ENCODE measurements at regions not wholly inside any gene's neighbourhood (a gene's known extent, or its start where the extent isn't known, plus 50 kb on each side); places are given as distances from the start of the nearest gene placed in this dataset.
"Not testable (repeated sequence)": the region's sequence is repeated elsewhere in the genome, so short reads cannot be mapped to it uniquely, and the experiment has no call there.

DNA sequence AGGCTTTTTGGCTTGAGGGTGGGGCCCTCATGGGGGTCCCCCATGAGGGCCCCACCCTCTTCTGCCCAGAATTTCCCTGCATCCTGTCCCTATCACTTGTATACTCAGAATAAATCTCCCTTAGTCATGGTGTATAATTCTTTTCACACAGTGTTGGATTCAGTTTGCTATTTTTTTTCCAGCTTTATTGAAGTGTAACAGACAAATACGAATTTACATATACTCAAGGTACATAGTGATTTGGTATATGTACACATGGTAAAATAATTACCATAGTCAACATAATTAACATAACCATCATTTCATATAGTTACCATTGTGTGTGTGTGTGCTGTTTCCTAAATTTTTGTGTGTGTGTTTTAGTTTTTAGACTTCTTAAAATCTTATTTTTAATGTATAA is 289.4 kb downstream of the CNTNAP3B start:
- not testable (repeated sequence) for H3K4me3 ChIP-seq (ENCODE audit: low read depth in 1 of 2, low read length in 2 of 2); H3K4me1 ChIP-seq (ENCODE audit: control insufficient read depth in 1 of 2, insufficient read depth in 2 of 2, low read length in 2 of 2); H3K36me3 ChIP-seq (ENCODE audit: control insufficient read depth in 1 of 2, insufficient read depth in 2 of 2, low read length in 2 of 2); H3K27me3 ChIP-seq (ENCODE audit: low read depth, low read length); H3K27ac ChIP-seq (ENCODE audit: low read length); H3K9me3 ChIP-seq (ENCODE audit: control insufficient read depth in 1 of 2, low read length in 2 of 2)

DNA sequence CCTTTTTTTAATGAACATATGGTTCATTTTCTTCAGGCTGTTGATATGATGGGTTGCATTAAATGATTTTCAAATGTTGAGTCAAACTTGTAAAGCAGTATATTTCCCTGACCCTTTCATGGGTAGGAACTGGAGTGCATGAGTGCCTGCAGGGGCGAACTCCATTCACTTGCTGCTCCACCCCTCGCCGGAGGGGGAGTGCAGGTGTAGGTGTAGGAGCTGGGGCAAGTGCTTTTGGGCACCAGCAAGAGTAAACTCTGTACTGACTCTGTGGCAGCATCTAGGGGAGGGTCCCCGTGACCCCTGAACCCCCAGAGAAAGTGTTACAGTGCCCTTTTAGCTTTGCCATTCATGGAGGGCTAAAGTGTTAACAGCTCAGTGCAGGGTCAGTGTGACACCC is 290.3 kb downstream of the CNTNAP3B start:
- H3K36me3 ChIP-seq (ENCODE audit: control insufficient read depth in 1 of 2, insufficient read depth in 2 of 2, low read length in 2 of 2); H3K4me1 ChIP-seq (ENCODE audit: control insufficient read depth in 1 of 2, insufficient read depth in 2 of 2, low read length in 2 of 2); H3K27ac ChIP-seq (ENCODE audit: low read length); H3K27me3 ChIP-seq (ENCODE audit: low read depth, low read length); H3K4me3 ChIP-seq (ENCODE audit: low read depth in 1 of 2, low read length in 2 of 2); H3K9me3 ChIP-seq (ENCODE audit: control insufficient read depth in 1 of 2, low read length in 2 of 2): not testable (repeated sequence)

DNA sequence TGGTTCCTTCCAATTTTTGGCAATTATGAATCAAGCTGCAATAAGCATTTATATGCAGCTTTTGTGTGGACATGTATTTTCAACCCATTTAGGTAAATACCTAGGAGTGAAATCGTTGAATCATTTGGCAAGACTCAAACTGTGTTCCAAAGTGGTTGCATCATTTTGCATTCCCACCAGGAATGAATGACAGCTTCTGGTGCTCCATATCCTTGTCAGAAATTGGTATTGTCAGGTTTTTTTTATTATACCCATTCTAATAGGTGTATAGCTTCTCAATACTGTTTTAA is 290.7 kb downstream of the CNTNAP3B start:
- not testable (repeated sequence) for H3K27ac ChIP-seq (ENCODE audit: low read length); H3K36me3 ChIP-seq (ENCODE audit: control insufficient read depth in 1 of 2, insufficient read depth in 2 of 2, low read length in 2 of 2); H3K9me3 ChIP-seq (ENCODE audit: control insufficient read depth in 1 of 2, low read length in 2 of 2); H3K4me3 ChIP-seq (ENCODE audit: low read depth in 1 of 2, low read length in 2 of 2); H3K4me1 ChIP-seq (ENCODE audit: control insufficient read depth in 1 of 2, insufficient read depth in 2 of 2, low read length in 2 of 2); H3K27me3 ChIP-seq (ENCODE audit: low read depth, low read length)

- not testable (repeated sequence) for H3K4me3 ChIP-seq (ENCODE audit: low read depth in 1 of 2, low read length in 2 of 2); H3K9me3 ChIP-seq (ENCODE audit: control insufficient read depth in 1 of 2, low read length in 2 of 2); H3K27ac ChIP-seq (ENCODE audit: low read length); H3K4me1 ChIP-seq (ENCODE audit: control insufficient read depth in 1 of 2, insufficient read depth in 2 of 2, low read length in 2 of 2); H3K27me3 ChIP-seq (ENCODE audit: low read depth, low read length); H3K36me3 ChIP-seq (ENCODE audit: control insufficient read depth in 1 of 2, insufficient read depth in 2 of 2, low read length in 2 of 2)
Observed at GRCh38 chr9:41837684-41838561, 291.3 kb downstream of the CNTNAP3B start.

DNA sequence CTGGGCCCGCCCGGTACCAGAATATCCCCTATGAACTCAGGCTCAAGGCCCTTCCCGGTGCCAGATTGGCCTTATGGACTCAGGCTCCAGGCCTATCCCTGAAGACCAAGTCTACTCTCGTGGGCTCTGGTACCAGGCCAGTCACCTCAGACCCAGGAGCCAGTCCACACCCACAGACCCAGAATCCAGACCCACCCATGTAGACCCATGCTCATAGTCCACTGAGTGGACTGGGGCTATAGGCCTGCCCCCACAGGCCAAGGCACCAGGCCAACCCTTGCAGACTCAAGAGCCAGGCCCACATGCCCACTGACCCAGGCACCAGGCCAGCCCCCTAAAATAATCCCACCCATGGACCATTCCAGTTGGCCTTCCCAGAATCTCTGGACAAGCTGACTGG is 296.1 kb downstream of the CNTNAP3B start:
- not testable (repeated sequence) for H3K27me3 ChIP-seq (ENCODE audit: low read depth, low read length); H3K36me3 ChIP-seq (ENCODE audit: control insufficient read depth in 1 of 2, insufficient read depth in 2 of 2, low read length in 2 of 2); H3K4me1 ChIP-seq (ENCODE audit: control insufficient read depth in 1 of 2, insufficient read depth in 2 of 2, low read length in 2 of 2); H3K9me3 ChIP-seq (ENCODE audit: control insufficient read depth in 1 of 2, low read length in 2 of 2); H3K27ac ChIP-seq (ENCODE audit: low read length); H3K4me3 ChIP-seq (ENCODE audit: low read depth in 1 of 2, low read length in 2 of 2)

- not testable (repeated sequence) for H3K4me1 ChIP-seq (ENCODE audit: control insufficient read depth in 1 of 2, insufficient read depth in 2 of 2, low read length in 2 of 2); H3K36me3 ChIP-seq (ENCODE audit: control insufficient read depth in 1 of 2, insufficient read depth in 2 of 2, low read length in 2 of 2); H3K9me3 ChIP-seq (ENCODE audit: control insufficient read depth in 1 of 2, low read length in 2 of 2); H3K27ac ChIP-seq (ENCODE audit: low read length); H3K4me3 ChIP-seq (ENCODE audit: low read depth in 1 of 2, low read length in 2 of 2); H3K27me3 ChIP-seq (ENCODE audit: low read depth, low read length)
Observed at GRCh38 chr9:41824723-41825122, 304.5 kb downstream of the CNTNAP3B start.

DNA sequence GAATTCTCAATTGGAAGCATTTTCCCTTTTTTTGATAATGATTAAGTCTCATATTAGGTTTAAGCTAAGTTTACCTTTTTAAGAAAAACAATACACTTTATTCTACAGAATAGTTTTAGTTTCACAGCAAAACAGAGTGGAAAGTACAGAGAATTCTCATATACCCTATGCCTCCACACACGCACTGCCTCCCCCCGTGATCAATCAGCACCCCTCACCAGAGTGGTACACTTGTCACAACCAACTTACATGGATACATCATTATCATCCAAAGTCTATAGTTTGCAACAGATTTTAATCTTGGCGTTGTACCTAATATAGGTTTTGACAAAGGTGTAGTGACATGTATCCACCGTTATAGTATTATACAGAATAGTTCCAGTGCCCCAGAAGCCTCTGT is 326.5 kb downstream of the CNTNAP3B start:
- H3K4me1 ChIP-seq (ENCODE audit: control insufficient read depth in 1 of 2, insufficient read depth in 2 of 2, low read length in 2 of 2); H3K27ac ChIP-seq (ENCODE audit: low read length): not testable (repeated sequence)

DNA sequence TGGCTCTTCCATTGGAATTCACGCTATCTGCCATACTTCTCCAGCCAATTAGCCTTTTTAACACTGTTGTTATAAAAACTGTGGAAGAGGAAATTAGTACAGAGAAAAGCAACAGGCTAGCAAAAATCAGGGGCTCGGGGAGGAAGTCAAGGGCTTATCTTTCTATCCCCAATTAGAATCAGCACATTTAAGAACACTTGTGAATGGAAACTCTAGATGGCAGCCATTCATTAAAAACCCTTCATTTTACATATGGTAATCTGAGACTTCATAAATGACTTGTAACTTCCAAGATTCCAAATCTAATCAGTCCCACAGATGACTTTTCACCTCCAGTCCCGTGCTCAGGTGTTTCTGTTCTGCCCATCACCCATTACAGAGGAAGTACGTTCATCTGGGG is 330.5 kb downstream of the CNTNAP3B start:
- not testable (repeated sequence) for H3K27ac ChIP-seq (ENCODE audit: low read length); H3K27me3 ChIP-seq (ENCODE audit: low read depth, low read length); H3K9me3 ChIP-seq (ENCODE audit: control insufficient read depth in 1 of 2, low read length in 2 of 2); H3K36me3 ChIP-seq (ENCODE audit: control insufficient read depth in 1 of 2, insufficient read depth in 2 of 2, low read length in 2 of 2); H3K4me1 ChIP-seq (ENCODE audit: control insufficient read depth in 1 of 2, insufficient read depth in 2 of 2, low read length in 2 of 2); H3K4me3 ChIP-seq (ENCODE audit: low read depth in 1 of 2, low read length in 2 of 2)

More for the DNA sequence above, 326.5 kb downstream of the CNTNAP3B start:
- H3K27me3 ChIP-seq (ENCODE audit: low read depth, low read length); H3K9me3 ChIP-seq (ENCODE audit: control insufficient read depth in 1 of 2, low read length in 2 of 2); H3K4me3 ChIP-seq (ENCODE audit: low read depth in 1 of 2, low read length in 2 of 2); H3K36me3 ChIP-seq (ENCODE audit: control insufficient read depth in 1 of 2, insufficient read depth in 2 of 2, low read length in 2 of 2): not testable (repeated sequence)

DNA sequence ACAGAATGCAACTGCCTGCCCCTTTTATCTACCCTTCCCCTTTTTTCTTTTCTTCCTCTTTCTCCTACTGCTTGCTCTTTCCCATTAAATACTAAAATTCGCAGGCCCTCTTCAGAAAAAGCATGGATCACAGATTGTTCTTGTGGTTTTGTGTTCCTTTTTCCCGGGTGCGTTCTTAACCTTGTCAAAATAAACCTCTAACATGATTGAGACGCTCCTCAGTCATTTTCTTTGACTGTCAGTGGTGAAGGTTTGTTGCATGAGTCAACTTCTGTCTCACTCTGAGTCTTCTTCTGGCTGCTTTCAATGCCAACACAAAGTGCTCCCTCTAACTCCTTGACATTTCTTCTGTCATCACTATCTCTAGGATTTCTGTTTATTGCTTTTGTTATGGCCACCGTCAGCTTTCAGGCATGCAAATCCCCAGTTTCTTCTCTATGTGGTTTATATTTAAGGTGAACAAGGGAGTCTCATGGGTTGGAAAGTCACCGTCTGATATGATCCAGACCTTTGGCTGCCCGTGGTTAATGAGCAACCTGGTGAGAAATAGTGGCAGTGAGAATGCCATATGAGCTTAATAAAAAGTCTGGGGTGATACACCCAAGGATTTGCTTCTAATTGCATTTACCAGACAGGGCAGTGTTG is 338.4 kb downstream of the CNTNAP3B start:
- not testable (repeated sequence) for H3K36me3 ChIP-seq (ENCODE audit: control insufficient read depth in 1 of 2, insufficient read depth in 2 of 2, low read length in 2 of 2); H3K27me3 ChIP-seq (ENCODE audit: low read depth, low read length); H3K27ac ChIP-seq (ENCODE audit: low read length); H3K4me3 ChIP-seq (ENCODE audit: low read depth in 1 of 2, low read length in 2 of 2); H3K9me3 ChIP-seq (ENCODE audit: control insufficient read depth in 1 of 2, low read length in 2 of 2); H3K4me1 ChIP-seq (ENCODE audit: control insufficient read depth in 1 of 2, insufficient read depth in 2 of 2, low read length in 2 of 2)

DNA sequence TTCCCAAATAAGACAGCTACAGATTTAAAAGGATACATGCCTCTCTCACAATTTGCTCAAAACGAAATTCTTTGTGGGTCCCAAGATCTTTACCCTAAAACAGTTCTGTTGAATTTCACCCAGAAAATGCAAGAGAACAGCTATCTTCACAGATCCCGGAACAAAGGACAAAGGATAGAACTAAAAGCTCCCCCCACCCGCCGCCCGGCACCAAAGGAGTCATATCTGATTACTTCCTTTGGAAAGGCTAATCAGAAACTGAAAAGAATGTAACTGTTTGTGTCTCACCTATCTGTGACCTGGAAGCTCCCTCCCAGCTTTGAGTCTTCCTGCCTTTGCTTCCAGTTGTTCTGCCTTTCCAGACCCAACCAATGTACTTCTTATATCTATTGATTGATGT is 339.2 kb downstream of the CNTNAP3B start:
- H3K27ac ChIP-seq (ENCODE audit: low read length); H3K4me3 ChIP-seq (ENCODE audit: low read depth in 1 of 2, low read length in 2 of 2); H3K9me3 ChIP-seq (ENCODE audit: control insufficient read depth in 1 of 2, low read length in 2 of 2); H3K36me3 ChIP-seq (ENCODE audit: control insufficient read depth in 1 of 2, insufficient read depth in 2 of 2, low read length in 2 of 2); H3K4me1 ChIP-seq (ENCODE audit: control insufficient read depth in 1 of 2, insufficient read depth in 2 of 2, low read length in 2 of 2); H3K27me3 ChIP-seq (ENCODE audit: low read depth, low read length): not testable (repeated sequence)

- H3K36me3 ChIP-seq (ENCODE audit: control insufficient read depth in 1 of 2, insufficient read depth in 2 of 2, low read length in 2 of 2); H3K4me1 ChIP-seq (ENCODE audit: control insufficient read depth in 1 of 2, insufficient read depth in 2 of 2, low read length in 2 of 2); H3K27ac ChIP-seq (ENCODE audit: low read length); H3K4me3 ChIP-seq (ENCODE audit: low read depth in 1 of 2, low read length in 2 of 2); H3K9me3 ChIP-seq (ENCODE audit: control insufficient read depth in 1 of 2, low read length in 2 of 2); H3K27me3 ChIP-seq (ENCODE audit: low read depth, low read length): not testable (repeated sequence)
Observed at GRCh38 chr9:41789387-41789786, 339.8 kb downstream of the CNTNAP3B start.

- H3K27me3 ChIP-seq (ENCODE audit: low read depth, low read length); H3K4me1 ChIP-seq (ENCODE audit: control insufficient read depth in 1 of 2, insufficient read depth in 2 of 2, low read length in 2 of 2); H3K4me3 ChIP-seq (ENCODE audit: low read depth in 1 of 2, low read length in 2 of 2); H3K9me3 ChIP-seq (ENCODE audit: control insufficient read depth in 1 of 2, low read length in 2 of 2); H3K27ac ChIP-seq (ENCODE audit: low read length); H3K36me3 ChIP-seq (ENCODE audit: control insufficient read depth in 1 of 2, insufficient read depth in 2 of 2, low read length in 2 of 2): not testable (repeated sequence)
Observed at GRCh38 chr9:41787951-41788350, 341.3 kb downstream of the CNTNAP3B start.

Measured in muscle layer of duodenum (tissue), 2 donors.